ENCODE measurements at regions not wholly inside any gene's neighbourhood (a gene's known extent, or its start where the extent isn't known, plus 50 kb on each side); places are given as distances from the start of the nearest gene placed in this dataset.
"Not testable (repeated sequence)": the region's sequence is repeated elsewhere in the genome, so short reads cannot be mapped to it uniquely, and the experiment has no call there.

- Histone ChIP-seq H3K4me1 (no peaks in the 10 kb centered on the region), H3K27me3 (no peaks in the 10 kb centered on the region), H3K9me3 (no peaks in the 10 kb centered on the region), H3K4me3 (ENCODE audit: low read depth, low read length) (no peak overlapping the region), H3K36me3 (no peaks in the 10 kb centered on the region)
- no peak for TF ChIP-seq CTCF (IDR thresholded peaks at IDR 0.05; ENCODE audit: low read depth, low read length)
- DNase-seq: no peak
These were observed 163.5 kb downstream of the GOLGA6L4 start for GRCh38 chr15:84398763-84399701.

GRCh38 chr15:84400017-84400740 lies 164.6 kb downstream of the GOLGA6L4 start:
- Histone ChIP-seq H3K4me1 (no peaks in the 10 kb centered on the region), H3K9me3 (no peaks in the 10 kb centered on the region), H3K4me3 (ENCODE audit: low read depth, low read length) (no peak overlapping the region), H3K36me3 (no peaks in the 10 kb centered on the region), H3K27me3 (no peaks in the 10 kb centered on the region)
- TF ChIP-seq CTCF (IDR thresholded peaks at IDR 0.05; ENCODE audit: low read depth, low read length): no peak
- DNase-seq: no peak

- H3K4me1 ChIP-seq: no peaks in the 10 kb centered on the region
- no peak for TF ChIP-seq CTCF (IDR thresholded peaks at IDR 0.05; ENCODE audit: low read depth, low read length)
These were observed 165.2 kb downstream of the GOLGA6L4 start for GRCh38 chr15:84400820-84401219.

GRCh38 chr15:84401461-84401860 lies 165.9 kb downstream of the GOLGA6L4 start:
- not testable (repeated sequence) for H3K36me3 ChIP-seq; H3K4me1 ChIP-seq; DNase-seq; H3K9me3 ChIP-seq; H3K27me3 ChIP-seq; H3K4me3 ChIP-seq (ENCODE audit: low read depth, low read length)

More at GRCh38 chr15:84400820-84401219, 165.2 kb downstream of the GOLGA6L4 start:
- DNase-seq: no peak
- Histone ChIP-seq H3K4me3 (ENCODE audit: low read depth, low read length) (no peak overlapping the region), H3K27me3 (no peaks in the 10 kb centered on the region), H3K36me3 (no peaks in the 10 kb centered on the region), H3K9me3 (no peaks in the 10 kb centered on the region)

- not testable (repeated sequence) for H3K36me3 ChIP-seq; H3K9me3 ChIP-seq; H3K4me1 ChIP-seq; H3K27me3 ChIP-seq; H3K4me3 ChIP-seq (ENCODE audit: low read depth, low read length); DNase-seq
These were observed 166.6 kb downstream of the GOLGA6L4 start for GRCh38 chr15:84401891-84402840.

GRCh38 chr15:84402856-84403608 lies 167.5 kb downstream of the GOLGA6L4 start:
- DNase-seq: no peak
- Histone ChIP-seq H3K27me3 (no peaks in the 10 kb centered on the region), H3K36me3 (no peaks in the 10 kb centered on the region), H3K4me1 (no peaks in the 10 kb centered on the region), H3K9me3 (no peaks in the 10 kb centered on the region), H3K4me3 (ENCODE audit: low read depth, low read length) (no peak overlapping the region)
- no peak for TF ChIP-seq CTCF (IDR thresholded peaks at IDR 0.05; ENCODE audit: low read depth, low read length)

- not testable (repeated sequence) for H3K36me3 ChIP-seq, H3K9me3 ChIP-seq
These were observed 173.8 kb downstream of the GOLGA6L4 start for GRCh38 chr15:84409357-84409756.

GRCh38 chr15:84421513-84422181 lies 179.2 kb upstream of the ZSCAN2 start:
- H3K4me3 ChIP-seq (ENCODE audit: low read depth, low read length); H3K4me1 ChIP-seq; H3K36me3 ChIP-seq; H3K27me3 ChIP-seq; H3K9me3 ChIP-seq; DNase-seq: not testable (repeated sequence)

More at GRCh38 chr15:84409357-84409756, 173.8 kb downstream of the GOLGA6L4 start:
- not testable (repeated sequence) for DNase-seq; H3K4me3 ChIP-seq (ENCODE audit: low read depth, low read length); H3K4me1 ChIP-seq; H3K27me3 ChIP-seq

GRCh38 chr15:84425327-84425726 lies 175.5 kb upstream of the ZSCAN2 start:
- not testable (repeated sequence) for H3K36me3 ChIP-seq; H3K27me3 ChIP-seq; H3K4me3 ChIP-seq (ENCODE audit: low read depth, low read length); DNase-seq; H3K4me1 ChIP-seq; H3K9me3 ChIP-seq
